SK-N-SH (cell line): ENCODE measurements at regions not wholly inside any gene's neighbourhood (a gene's known extent, or its start where the extent isn't known, plus 50 kb on each side); places are given as distances from the start of the nearest gene placed in this dataset.

ENCODE experiments used
- CTCF ChIA-PET: fragments of 300-600, 350-600 bp; formaldehyde crosslinking; extraction: SDS; loops from one replicate; lab custom pipeline; 2021; lab: Yijun Ruan, JAX
- POLR2A ChIA-PET: fragments of 350-600 bp; sonication (Branson Sonifier 250); formaldehyde crosslinking; extraction: SDS; loops from one replicate; lab custom pipeline; 2020; ENCODE audit warnings: antibody characterized with exemption, inconsistent platforms; lab: Yijun Ruan, JAX
- DNase-seq: peaks from one replicate; pipeline ENCODE4 v3.0.0; 2012
- H2AFZ ChIP-seq: fragments of 200-600 bp; sonication (generic); 2 replicates; pipeline ENCODE4 v1.8.1; 2016; ENCODE audit warnings: antibody characterized with exemption, mild to moderate bottlenecking, low read depth
- H3F3A ChIP-seq: fragments of 200-600 bp; sonication (generic); replicated peaks from 2 replicates; pipeline ENCODE3; 2016; ENCODE audit warnings: antibody characterized with exemption, mild to moderate bottlenecking; ENCODE audit not compliant: insufficient read depth
- H3K27ac ChIP-seq, 2 experiments: fragments of 200-500 bp in 1 of 2; fragments of 200-600 bp in 1 of 2; sonication (Bioruptor generic) in 1 of 2; sonication (generic), shearing (Covaris generic) in 1 of 2; 2 replicates each; pipeline versions ENCODE4 v1.5.1 to v1.6.1; 2014 to 2016; ENCODE audit warnings: low read depth in 2 of 2, inconsistent platforms in 1 of 2, low read length in 1 of 2, mild to moderate bottlenecking in 1 of 2, mixed read lengths in 1 of 2
- H3K27me3 ChIP-seq: fragments of 200-600 bp; sonication (generic), shearing (Covaris generic); 2 replicates; pipeline ENCODE4 v1.6.1; 2016; ENCODE audit warnings: mixed run types; ENCODE audit not compliant: insufficient read depth
- H3K36me3 ChIP-seq, 2 experiments: fragments of 200-500 bp in 1 of 2; fragments of 200-600 bp in 1 of 2; sonication (Bioruptor generic) in 1 of 2; sonication (generic) in 1 of 2; replicated peaks in 1 of 2; 2 replicates each; pipeline versions ENCODE3 to v1.5.1; 2014 to 2016; ENCODE audit warnings: low read length in 1 of 2, mild to moderate bottlenecking in 1 of 2; ENCODE audit not compliant: insufficient read depth in 2 of 2, control insufficient read depth in 1 of 2
- H3K4me1 ChIP-seq, 2 experiments: fragments of 200-500 bp in 1 of 2; fragments of 200-600 bp in 1 of 2; sonication (Bioruptor generic) in 1 of 2; sonication (generic), shearing (Covaris generic) in 1 of 2; 2 replicates each; pipeline versions ENCODE4 v1.5.1 to v1.6.1; 2014 to 2016; ENCODE audit warnings: low read depth in 1 of 2, low read length in 1 of 2, mixed run types in 1 of 2; ENCODE audit not compliant: insufficient read depth in 2 of 2, control insufficient read depth in 1 of 2
- H3K4me2 ChIP-seq: fragments of 200-600 bp; sonication (generic), shearing (Covaris generic); 2 replicates; pipeline ENCODE4 v1.6.1; 2017; ENCODE audit warnings: mixed run types
- H3K4me3 ChIP-seq, 2 experiments: fragments of 200-500 bp in 1 of 2; fragments of 200-600 bp in 1 of 2; sonication (Bioruptor generic) in 1 of 2; sonication (generic), shearing (Covaris generic) in 1 of 2; 2 replicates each; pipeline versions ENCODE4 v1.5.1 to v1.8.1; 2014 to 2016; ENCODE audit warnings: low read depth in 2 of 2, inconsistent platforms in 1 of 2, low read length in 1 of 2, mild to moderate bottlenecking in 1 of 2, mixed read lengths in 1 of 2, moderate library complexity in 1 of 2
- H3K79me2 ChIP-seq: fragments of 200-600 bp; sonication (generic); 2 replicates; pipeline ENCODE4 v1.8.1; 2017; ENCODE audit warnings: mild to moderate bottlenecking; ENCODE audit not compliant: insufficient read depth
- H3K9ac ChIP-seq: fragments of 200-600 bp; sonication (generic); 2 replicates; pipeline ENCODE4 v1.6.1; 2017; ENCODE audit warnings: mixed run types
- H3K9me2 ChIP-seq: fragments of 200-600 bp; sonication (generic); 2 replicates; pipeline ENCODE4 v1.6.1; 2017; ENCODE audit warnings: mixed run types
- H3K9me3 ChIP-seq: fragments of 200-600 bp; sonication (generic); 2 replicates; pipeline ENCODE4 v1.6.1; 2017; ENCODE audit warnings: mixed run types, mild to moderate bottlenecking, moderate library complexity
- H4K20me1 ChIP-seq: fragments of 200-600 bp; sonication (generic); 2 replicates; pipeline ENCODE4 v1.6.1; 2017; ENCODE audit warnings: mild to moderate bottlenecking, mixed run types; ENCODE audit not compliant: insufficient read depth
- CHD2 ChIP-seq: fragments of 150-350 bp; IDR thresholded peaks from 2 replicates; pipeline ENCODE4 v1.6.1; 2018; ENCODE audit warnings: low read length; ENCODE audit not compliant: partially characterized antibody
- CTCF ChIP-seq: fragments of 200-600 bp; sonication (generic); IDR thresholded peaks from 2 replicates; pipeline ENCODE4 v1.6.1; 2017; ENCODE audit warnings: antibody characterized with exemption, mild to moderate bottlenecking, moderate library complexity
- EP300 ChIP-seq, 2 experiments: IDR thresholded peaks; 2 replicates each; pipeline versions ENCODE4 v1.4.0 to v1.6.1; 2012; ENCODE audit warnings: borderline replicate concordance in 1 of 2, low read depth in 1 of 2, low read length in 1 of 2
- EZH2phosphoT487 ChIP-seq: fragments of 200-600 bp; sonication (generic); IDR thresholded peaks from 2 replicates; pipeline ENCODE4 v1.6.1; 2017; ENCODE audit warnings: low read depth, mixed run types, mild to moderate bottlenecking, antibody characterized with exemption, moderate library complexity, borderline replicate concordance
- FOSL2 ChIP-seq: IDR thresholded peaks from 2 replicates; pipeline ENCODE4 v1.4.0; 2012; ENCODE audit warnings: low read depth, mild to moderate bottlenecking, moderate library complexity, borderline replicate concordance
- FOXM1 ChIP-seq: IDR thresholded peaks from 2 replicates; pipeline ENCODE4 v1.4.0; 2012; ENCODE audit warnings: low read depth, mild to moderate bottlenecking
- IRF3 ChIP-seq: fragments of 150-350 bp; IDR thresholded peaks from 2 replicates; pipeline ENCODE4 v1.6.1; 2016; ENCODE audit warnings: mild to moderate bottlenecking, low read depth, low read length
- JUND ChIP-seq: IDR thresholded peaks from 2 replicates; pipeline ENCODE4 v1.4.0; 2012
- MAX ChIP-seq: IDR thresholded peaks from 2 replicates; pipeline ENCODE4 v1.4.0; 2012; ENCODE audit warnings: low read depth
- NFIC ChIP-seq: IDR thresholded peaks from 2 replicates; pipeline ENCODE4 v1.4.0; 2012; ENCODE audit warnings: borderline replicate concordance
- PBX3 ChIP-seq: IDR thresholded peaks from 2 replicates; pipeline ENCODE4; 2012
- RFX5 ChIP-seq: IDR thresholded peaks from 2 replicates; pipeline ENCODE4 v1.6.1; 2012; ENCODE audit warnings: mild to moderate bottlenecking, improper control_type of control experiment, low read length
- RXRA ChIP-seq: IDR thresholded peaks from 2 replicates; pipeline ENCODE4 v1.4.0; 2012; ENCODE audit warnings: low read depth, mild to moderate bottlenecking, borderline replicate concordance
- SMC3 ChIP-seq: IDR thresholded peaks from 2 replicates; pipeline ENCODE4 v1.6.1; 2012; ENCODE audit warnings: low read depth, low read length, improper control_type of control experiment
- TEAD4 ChIP-seq: IDR thresholded peaks from 2 replicates; pipeline ENCODE4 v1.4.0; 2012; ENCODE audit warnings: mild to moderate bottlenecking, borderline replicate concordance; ENCODE audit not compliant: insufficient read depth
- USF1 ChIP-seq: IDR thresholded peaks from 2 replicates; pipeline ENCODE4 v1.4.0; 2012; ENCODE audit warnings: low read depth, borderline replicate concordance
- YY1 ChIP-seq: IDR thresholded peaks from 2 replicates; pipeline ENCODE4 v1.4.0; 2012; ENCODE audit warnings: low read depth, mild to moderate bottlenecking
- WGBS: methylation state at CpG from one replicate; pipeline ENCODE4 v1.1.6; 2017; ENCODE audit warnings: low lambda C conversion rate; 5-methylcytosine and 5-hydroxymethylcytosine counted together

- ChIA-PET CTCF (interaction anchor here (0.9 kb wide), 1 partner anchor 17 kb away, joined by 3 read pairs; no protein-coding TSS in a partner anchor), POLR2A (no interaction called here)
- no peaks in the 10 kb centered on the region for H3K9me2 ChIP-seq
- peaks cover 32% of the 10 kb centered on the region for H3F3A ChIP-seq
- H3K27ac ChIP-seq: peak overlapping the region; percentile 58 to 95; a peak in 3 of 4 replicates
- no peak for DNase-seq
- H3K27me3 ChIP-seq: no peaks in the 10 kb centered on the region
- H4K20me1 ChIP-seq: no peaks in the 10 kb centered on the region
- H3K9me3 ChIP-seq: no peaks in the 10 kb centered on the region
- H3K4me3 ChIP-seq: no peak overlapping the region
- no peaks in the 10 kb centered on the region for H3K36me3 ChIP-seq
- peaks cover 0 to 13% of the 10 kb centered on the region in 2 experiments; a peak in 3 of 4 replicates for H3K4me1 ChIP-seq
- no peaks in the 10 kb centered on the region for H3K79me2 ChIP-seq
- peak overlapping the region; percentile 84 for H2AFZ ChIP-seq
- TF ChIP-seq MAX: no peak
- TF ChIP-seq FOSL2: peak; percentile 13; the same call in 1 of the 2 replicates
- TF ChIP-seq TEAD4: peak; percentile 13; the same call in 1 of the 2 replicates
- no peak for TF ChIP-seq CTCF
- TF ChIP-seq RFX5: no peak
- no peak for TF ChIP-seq YY1
- TF ChIP-seq SMC3: no peak
- peak; percentile 40; the same call in 1 of the 2 replicates for TF ChIP-seq JUND
- no peak for TF ChIP-seq RXRA
- no peak for TF ChIP-seq USF1
- TF ChIP-seq FOXM1: 0 out of 2 replicates have a peak, but pooled peaks have one; percentile 16
- TF ChIP-seq CHD2: no peak
- no peak for TF ChIP-seq EZH2phosphoT487
- TF ChIP-seq EP300 (IDR thresholded peaks at IDR 0.05; ENCODE audit: borderline replicate concordance in 1 of 2, low read depth in 1 of 2, low read length in 1 of 2): peak in 1 of 2 experiments; percentile 50; a peak in 2 of 4 replicates
- peak; percentile 82 for TF ChIP-seq PBX3
- no peak for TF ChIP-seq IRF3
- no peak for TF ChIP-seq NFIC
- H3K4me2 ChIP-seq: no peak overlapping the region
- WGBS: 31% methylated on average over 1 of the region's 1 CpG
- no peak overlapping the region for H3K9ac ChIP-seq
Measured at GRCh38 chr4:96162636-96163035, 322.7 kb downstream of the PDHA2 start.
